ENCODE measurements at regions not wholly inside any gene's neighbourhood (a gene's known extent, or its start where the extent isn't known, plus 50 kb on each side); places are given as distances from the start of the nearest gene placed in this dataset.

- Histone ChIP-seq H2BK20ac (ENCODE audit: low read depth, low read length, poor library complexity, severe bottlenecking) (no peak overlapping the region), H3K56ac (ENCODE audit: insufficient read length, low read depth, low read length) (no peak overlapping the region), H3K79me1 (ENCODE audit: insufficient read depth, low read depth, low read length, poor library complexity, severe bottlenecking) (no peaks in the 10 kb centered on the region), H3K4me2 (ENCODE audit: insufficient read depth, insufficient read length, low read length) (no peak overlapping the region), H2BK15ac (ENCODE audit: low read depth, low read length) (no peak overlapping the region), H3K9me3 (ENCODE audit: control insufficient read depth, low read depth, low read length) (no peaks in the 10 kb centered on the region), H3K9ac (ENCODE audit: extremely low read depth, insufficient read length, low read length) (no peak overlapping the region), H3T11ph (ENCODE audit: low read length) (no peak overlapping the region), H2AK5ac (ENCODE audit: insufficient read length, low read length) (no peak overlapping the region), H3K4me1 (ENCODE audit: insufficient read depth, low read length) (peaks cover 3% of the 10 kb centered on the region; the same call in 1 of the 2 replicates), H4K5ac (ENCODE audit: insufficient read length, low read depth, low read length) (no peak overlapping the region), H2BK12ac (ENCODE audit: insufficient read length, low read depth, low read length) (no peak overlapping the region), H4K8ac (replicated peaks; ENCODE audit: insufficient read length, low read depth, low read length) (no peak overlapping the region), H3K14ac (ENCODE audit: insufficient read depth, low read length) (no peak overlapping the region), H2AFZ (ENCODE audit: low read length) (no peak overlapping the region), H3K27me3 (ENCODE audit: insufficient read depth, low read length) (no peaks in the 10 kb centered on the region; the same call in 1 of the 2 replicates), H2BK120ac (ENCODE audit: low read depth, low read length, poor library complexity, severe bottlenecking) (no peak overlapping the region), H3K4ac (ENCODE audit: low read depth, low read length) (no peak overlapping the region), H4K20me1 (ENCODE audit: control insufficient read depth, insufficient read depth, insufficient read length) (no peaks in the 10 kb centered on the region), H3K79me2 (ENCODE audit: insufficient read depth, low read length) (no peaks in the 10 kb centered on the region), H3K23me2 (ENCODE audit: insufficient read length, low read depth, low read length, poor library complexity, severe bottlenecking) (no peaks in the 10 kb centered on the region), H2BK5ac (ENCODE audit: insufficient read length, low read length) (no peak overlapping the region), H3K27ac (ENCODE audit: insufficient read length, low read depth, low read length) (no peak overlapping the region), H4K91ac (ENCODE audit: insufficient read length, low read depth, low read length) (no peak overlapping the region), H3K23ac (ENCODE audit: insufficient read length, low read depth, low read length) (no peak overlapping the region), H3K18ac (ENCODE audit: insufficient read length, low read depth, low read length) (no peak overlapping the region)
- no peaks in the 10 kb centered on the region for H3K36me3 Mint-ChIP-seq (ENCODE audit: insufficient read depth in 1 of 3, low read depth in 3 of 3)
- TF ChIP-seq, protein P1, sequence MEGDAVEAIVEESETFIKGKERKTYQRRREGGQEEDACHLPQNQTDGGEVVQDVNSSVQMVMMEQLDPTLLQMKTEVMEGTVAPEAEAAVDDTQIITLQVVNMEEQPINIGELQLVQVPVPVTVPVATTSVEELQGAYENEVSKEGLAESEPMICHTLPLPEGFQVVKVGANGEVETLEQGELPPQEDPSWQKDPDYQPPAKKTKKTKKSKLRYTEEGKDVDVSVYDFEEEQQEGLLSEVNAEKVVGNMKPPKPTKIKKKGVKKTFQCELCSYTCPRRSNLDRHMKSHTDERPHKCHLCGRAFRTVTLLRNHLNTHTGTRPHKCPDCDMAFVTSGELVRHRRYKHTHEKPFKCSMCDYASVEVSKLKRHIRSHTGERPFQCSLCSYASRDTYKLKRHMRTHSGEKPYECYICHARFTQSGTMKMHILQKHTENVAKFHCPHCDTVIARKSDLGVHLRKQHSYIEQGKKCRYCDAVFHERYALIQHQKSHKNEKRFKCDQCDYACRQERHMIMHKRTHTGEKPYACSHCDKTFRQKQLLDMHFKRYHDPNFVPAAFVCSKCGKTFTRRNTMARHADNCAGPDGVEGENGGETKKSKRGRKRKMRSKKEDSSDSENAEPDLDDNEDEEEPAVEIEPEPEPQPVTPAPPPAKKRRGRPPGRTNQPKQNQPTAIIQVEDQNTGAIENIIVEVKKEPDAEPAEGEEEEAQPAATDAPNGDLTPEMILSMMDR (conservative IDR thresholded peaks at IDR 0.05): no peak
- H3K27me3 Mint-ChIP-seq (ENCODE audit: low read depth): no peaks in the 10 kb centered on the region
- no peak overlapping the region for H3K27ac Mint-ChIP-seq
- H3K9me3 Mint-ChIP-seq: no peaks in the 10 kb centered on the region; a peak in 1 of 5 replicates
- peaks cover 17% of the 10 kb centered on the region in 2 experiments for H3K4me1 Mint-ChIP-seq
- no peak for DNase-seq
- no CpG with 5 or more reads among the region's 1 CpG for WGBS (ENCODE audit: extremely low coverage, insufficient read length, low lambda C conversion rate)
- no peak overlapping the region for H3K4me3 Mint-ChIP-seq
Measured at GRCh38 chr4:165605811-165606210, 227.0 kb downstream of the CPE start.

Data from H9 (cell line).